A673 (cell line): ENCODE measurements at regions not wholly inside any gene's neighbourhood (a gene's known extent, or its start where the extent isn't known, plus 50 kb on each side); places are given as distances from the start of the nearest gene placed in this dataset.

Experiments
- CTCF ChIP-seq: fragments of 300-800, 200-600 bp; sonication (generic); conservative IDR thresholded peaks from 2 replicates; pipeline ENCODE4 v1.5.1; 2017; ENCODE audit warnings: low read depth, mild to moderate bottlenecking, antibody characterized with exemption, low read length, moderate library complexity, mixed read lengths
- EZH2 ChIP-seq: fragments of 200-600 bp; sonication (generic); IDR thresholded peaks from 2 replicates; pipeline ENCODE4 v1.6.1; 2017; ENCODE audit warnings: borderline replicate concordance, low read depth, mild to moderate bottlenecking, mixed read lengths, antibody characterized with exemption, low read length; ENCODE audit not compliant: poor library complexity, severe bottlenecking

DNA sequence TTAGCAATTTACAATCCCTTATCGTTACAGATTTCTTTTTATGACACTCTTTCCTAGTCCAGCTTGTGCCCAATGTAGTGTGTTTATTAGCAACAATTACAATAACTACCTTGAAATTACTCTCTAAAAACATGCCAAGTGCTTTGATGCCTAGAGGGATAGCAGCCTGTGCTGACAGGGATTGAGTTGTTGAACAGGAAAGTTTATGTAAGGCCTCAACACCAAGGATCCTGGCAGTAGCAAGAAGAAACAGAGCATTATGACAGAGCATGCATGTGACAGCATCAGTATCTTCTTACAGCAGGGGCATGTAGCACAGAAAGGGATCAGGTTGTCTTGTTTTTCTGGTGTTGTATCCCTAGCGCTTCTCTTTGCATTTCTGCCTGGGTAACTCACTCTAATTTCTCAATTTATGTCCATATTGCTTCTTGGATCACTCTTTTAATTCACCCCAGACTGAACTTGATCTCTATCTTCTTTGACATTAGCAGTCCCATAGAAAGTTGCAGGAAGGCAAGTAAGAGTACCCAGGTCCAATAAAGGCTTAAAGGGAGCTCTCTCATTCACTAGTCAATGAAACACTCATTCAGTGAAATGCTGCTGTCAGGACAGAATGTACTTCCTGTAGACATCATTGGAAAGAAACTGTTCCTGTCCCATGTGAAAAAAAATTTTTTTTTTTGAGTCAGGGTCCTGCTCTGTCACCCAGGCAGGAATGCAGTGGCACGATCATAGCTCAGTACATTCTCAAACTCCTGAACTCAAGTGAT lies 220.0 kb upstream of the GRIP1 start:
- TF ChIP-seq CTCF (no peak), EZH2 (no peak)
